Activated B cell treated with CpG ODN at 0.5 μM for 24 hours (primary cell): ENCODE measurements at regions not wholly inside any gene's neighbourhood (a gene's known extent, or its start where the extent isn't known, plus 50 kb on each side); places are given as distances from the start of the nearest gene placed in this dataset.

Experiments used
- ATAC-seq: fragments of 200-7000 bp; cut with Tn5 transposase; one replicate; pipeline ENCODE4 v1.10.0; 2021; ENCODE audit warnings: low read depth, mild to moderate bottlenecking, moderate library complexity
- CTCF ChIA-PET: fragments of 350-600 bp; sonication (Branson Sonifier 250); formaldehyde crosslinking; loops from one replicate; lab custom pipeline; 2021; ENCODE audit warnings: antibody characterized with exemption; lab: Charles Lee
- POLR2A ChIA-PET: fragments of 350-600 bp; sonication (Branson Sonifier 250); formaldehyde crosslinking; loops from one replicate; lab custom pipeline; 2021; ENCODE audit warnings: antibody characterized with exemption; lab: Charles Lee
- DNase-seq: peaks from one replicate; pipeline ENCODE4 v3.0.0; 2022
- H3K27ac Mint-ChIP-seq: one replicate; pipeline ENCODE4 v1.8.0; 2020; ENCODE audit warnings: mixed read lengths
- H3K27me3 Mint-ChIP-seq: one replicate; pipeline ENCODE4 v1.8.0; 2021; ENCODE audit warnings: mixed read lengths
- H3K36me3 Mint-ChIP-seq: one replicate; pipeline ENCODE4 v1.8.0; 2021; ENCODE audit warnings: low read depth, mixed read lengths
- H3K4me1 Mint-ChIP-seq: one replicate; pipeline ENCODE4 v1.8.0; 2021; ENCODE audit warnings: mixed read lengths
- H3K4me3 Mint-ChIP-seq: one replicate; pipeline ENCODE4 v1.8.0; 2020; ENCODE audit warnings: mild to moderate bottlenecking, mixed read lengths
- H3K9me3 Mint-ChIP-seq: one replicate; pipeline ENCODE4 v1.8.0; 2020; ENCODE audit warnings: mixed read lengths
- intact Hi-C: fragments of 100-400 bp; cut with micrococcal nuclease; formaldehyde crosslinking; loops from one replicate; pipeline ENCODE4 v1.15.1; 2024
- TF ChIP-seq, protein P1 (sequence below): fragments of 200-600 bp; IDR thresholded peaks from one replicate; pipeline ENCODE4 v1.8.0; 2022; ENCODE audit warnings: antibody characterized with exemption, mild to moderate bottlenecking

DNA sequence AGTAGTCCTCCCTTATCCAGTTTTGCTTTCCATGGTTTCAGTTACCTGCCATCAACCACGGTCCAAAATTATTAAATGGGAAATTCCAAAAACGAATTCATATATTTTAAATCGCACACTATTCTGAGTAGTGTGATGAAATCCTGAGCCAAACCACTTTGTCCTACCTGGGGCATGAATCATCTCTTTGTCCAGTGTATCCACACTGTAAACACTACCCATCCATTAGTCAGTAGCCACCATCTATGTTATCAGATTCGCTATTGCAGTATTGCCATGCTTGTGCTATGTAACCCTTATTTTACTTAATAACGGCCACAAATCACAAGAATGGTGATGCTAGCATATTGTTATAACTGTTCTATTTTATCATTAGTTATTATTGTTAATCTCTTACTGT, 704.6 kb downstream of the SMARCA1 start:
- no peak overlapping the region for H3K4me3 Mint-ChIP-seq
- H3K27ac Mint-ChIP-seq, result no peak overlapping the region
- DNase-seq (no peak), ATAC-seq (no peak)
- no peaks in the 10 kb centered on the region for H3K27me3 Mint-ChIP-seq
- H3K9me3 Mint-ChIP-seq, result no peaks in the 10 kb centered on the region
- no peaks in the 10 kb centered on the region for H3K4me1 Mint-ChIP-seq
- no peaks in the 10 kb centered on the region for H3K36me3 Mint-ChIP-seq
- CTCF ChIA-PET, result no interaction called here
- POLR2A ChIA-PET, result no interaction called here
- intact Hi-C loops, result no loop called here
- TF ChIP-seq, protein P1, sequence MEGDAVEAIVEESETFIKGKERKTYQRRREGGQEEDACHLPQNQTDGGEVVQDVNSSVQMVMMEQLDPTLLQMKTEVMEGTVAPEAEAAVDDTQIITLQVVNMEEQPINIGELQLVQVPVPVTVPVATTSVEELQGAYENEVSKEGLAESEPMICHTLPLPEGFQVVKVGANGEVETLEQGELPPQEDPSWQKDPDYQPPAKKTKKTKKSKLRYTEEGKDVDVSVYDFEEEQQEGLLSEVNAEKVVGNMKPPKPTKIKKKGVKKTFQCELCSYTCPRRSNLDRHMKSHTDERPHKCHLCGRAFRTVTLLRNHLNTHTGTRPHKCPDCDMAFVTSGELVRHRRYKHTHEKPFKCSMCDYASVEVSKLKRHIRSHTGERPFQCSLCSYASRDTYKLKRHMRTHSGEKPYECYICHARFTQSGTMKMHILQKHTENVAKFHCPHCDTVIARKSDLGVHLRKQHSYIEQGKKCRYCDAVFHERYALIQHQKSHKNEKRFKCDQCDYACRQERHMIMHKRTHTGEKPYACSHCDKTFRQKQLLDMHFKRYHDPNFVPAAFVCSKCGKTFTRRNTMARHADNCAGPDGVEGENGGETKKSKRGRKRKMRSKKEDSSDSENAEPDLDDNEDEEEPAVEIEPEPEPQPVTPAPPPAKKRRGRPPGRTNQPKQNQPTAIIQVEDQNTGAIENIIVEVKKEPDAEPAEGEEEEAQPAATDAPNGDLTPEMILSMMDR, result no peak

GRCh38 chrX:128816919-128817318, 706.4 kb downstream of the SMARCA1 start:
- no peaks in the 10 kb centered on the region for H3K36me3 Mint-ChIP-seq
- ChIA-PET CTCF (no interaction called here), POLR2A (no interaction called here)
- DNase-seq, result no peak
- TF ChIP-seq, protein P1, result no peak
- no peak overlapping the region for H3K4me3 Mint-ChIP-seq
- no peaks in the 10 kb centered on the region for H3K4me1 Mint-ChIP-seq
- H3K9me3 Mint-ChIP-seq, result no peaks in the 10 kb centered on the region
- no peak for ATAC-seq
- intact Hi-C loops, result no loop called here
- H3K27ac Mint-ChIP-seq, result no peak overlapping the region
- no peaks in the 10 kb centered on the region for H3K27me3 Mint-ChIP-seq

- ATAC-seq (no peak), DNase-seq (no peak)
- intact Hi-C loops, result no loop called here
- POLR2A ChIA-PET, result no interaction called here
- H3K4me1 Mint-ChIP-seq, result no peaks in the 10 kb centered on the region
- peaks cover 12% of the 10 kb centered on the region for H3K9me3 Mint-ChIP-seq
- CTCF ChIA-PET, result no interaction called here
- no peaks in the 10 kb centered on the region for H3K36me3 Mint-ChIP-seq
- H3K27me3 Mint-ChIP-seq, result no peaks in the 10 kb centered on the region
- TF ChIP-seq, protein P1, result no peak
- no peak overlapping the region for H3K4me3 Mint-ChIP-seq
- H3K27ac Mint-ChIP-seq, result no peak overlapping the region
Measured at GRCh38 chrX:128807367-128807766, 715.9 kb downstream of the SMARCA1 start.

- CTCF ChIA-PET, result no interaction called here
- ATAC-seq, result no peak
Measured at GRCh38 chrX:128805236-128805635, 718.1 kb downstream of the SMARCA1 start.

GRCh38 chrX:128804828-128805227, 718.5 kb downstream of the SMARCA1 start:
- intact Hi-C loops, result no loop called here
- Mint-ChIP-seq H3K9me3 (peaks cover 12% of the 10 kb centered on the region), H3K4me3 (no peak overlapping the region), H3K36me3 (no peaks in the 10 kb centered on the region), H3K4me1 (no peaks in the 10 kb centered on the region), H3K27ac (no peak overlapping the region), H3K27me3 (no peaks in the 10 kb centered on the region)
- no peak for DNase-seq
- TF ChIP-seq, protein P1, result no peak
- ChIA-PET POLR2A (no interaction called here), CTCF (no interaction called here)
- ATAC-seq, result no peak

More at GRCh38 chrX:128805236-128805635, 718.1 kb downstream of the SMARCA1 start:
- TF ChIP-seq, protein P1, result no peak
- no peaks in the 10 kb centered on the region for H3K27me3 Mint-ChIP-seq
- no peak for DNase-seq
- no peak overlapping the region for H3K27ac Mint-ChIP-seq
- peaks cover 12% of the 10 kb centered on the region for H3K9me3 Mint-ChIP-seq
- H3K4me1 Mint-ChIP-seq, result no peaks in the 10 kb centered on the region
- POLR2A ChIA-PET, result no interaction called here
- intact Hi-C loops, result no loop called here
- no peak overlapping the region for H3K4me3 Mint-ChIP-seq
- no peaks in the 10 kb centered on the region for H3K36me3 Mint-ChIP-seq
